ENCODE measurements at regions not wholly inside any gene's neighbourhood (a gene's known extent, or its start where the extent isn't known, plus 50 kb on each side); places are given as distances from the start of the nearest gene placed in this dataset.

GRCh38 chr18:57991552-57991951, 52.5 kb upstream of the NEDD4L start:
- DNase-seq, result no peak

- no peak for DNase-seq
These were observed 54.5 kb upstream of the NEDD4L start for GRCh38 chr18:57989536-57989935.

- no peak for DNase-seq
These were observed 59.4 kb upstream of the NEDD4L start for GRCh38 chr18:57984490-57985115.

- no peak for DNase-seq
These were observed 60.1 kb upstream of the NEDD4L start for GRCh38 chr18:57983965-57984364.

GRCh38 chr18:57983472-57983871, 60.6 kb upstream of the NEDD4L start:
- DNase-seq, result no peak

GRCh38 chr18:57982372-57983021, 61.5 kb upstream of the NEDD4L start:
- DNase-seq, result no peak

GRCh38 chr18:57981308-57982028, 62.6 kb upstream of the NEDD4L start:
- no peak for DNase-seq

GRCh38 chr18:57980573-57981307, 63.3 kb upstream of the NEDD4L start:
- no peak for DNase-seq

GRCh38 chr18:57976230-57976773, 67.7 kb upstream of the NEDD4L start:
- DNase-seq, result no peak

GRCh38 chr18:57975805-57976204, 68.2 kb upstream of the NEDD4L start:
- DNase-seq, result no peak

- no peak for DNase-seq
These were observed 69.3 kb upstream of the NEDD4L start for GRCh38 chr18:57974585-57975265.

- no peak for DNase-seq
These were observed 70.1 kb upstream of the NEDD4L start for GRCh38 chr18:57973889-57974288.

- no peak for DNase-seq
These were observed 73.5 kb upstream of the NEDD4L start for GRCh38 chr18:57970356-57971095.

- DNase-seq, result no peak
These were observed 74.2 kb upstream of the NEDD4L start for GRCh38 chr18:57969824-57970223.

GRCh38 chr18:57965246-57965645, 78.8 kb upstream of the NEDD4L start:
- DNase-seq, result no peak

GRCh38 chr18:57961876-57962505, 82.0 kb upstream of the NEDD4L start:
- no peak for DNase-seq

- no peak for DNase-seq
These were observed 82.6 kb upstream of the NEDD4L start for GRCh38 chr18:57961411-57961810.

GRCh38 chr18:57959278-57959677, 84.7 kb upstream of the NEDD4L start:
- DNase-seq, result no peak

- DNase-seq, result no peak
These were observed 86.8 kb upstream of the NEDD4L start for GRCh38 chr18:57957210-57957609.

GRCh38 chr18:57956491-57956890, 87.5 kb upstream of the NEDD4L start:
- DNase-seq, result no peak

- DNase-seq, result no peak
These were observed 89.1 kb upstream of the NEDD4L start for GRCh38 chr18:57954935-57955334.

Data from NCI-H446 treated with DMSO at 0.1 percent for 48 hours (cell line).